ENCODE measurements at regions not wholly inside any gene's neighbourhood (a gene's known extent, or its start where the extent isn't known, plus 50 kb on each side); places are given as distances from the start of the nearest gene placed in this dataset.

DNA sequence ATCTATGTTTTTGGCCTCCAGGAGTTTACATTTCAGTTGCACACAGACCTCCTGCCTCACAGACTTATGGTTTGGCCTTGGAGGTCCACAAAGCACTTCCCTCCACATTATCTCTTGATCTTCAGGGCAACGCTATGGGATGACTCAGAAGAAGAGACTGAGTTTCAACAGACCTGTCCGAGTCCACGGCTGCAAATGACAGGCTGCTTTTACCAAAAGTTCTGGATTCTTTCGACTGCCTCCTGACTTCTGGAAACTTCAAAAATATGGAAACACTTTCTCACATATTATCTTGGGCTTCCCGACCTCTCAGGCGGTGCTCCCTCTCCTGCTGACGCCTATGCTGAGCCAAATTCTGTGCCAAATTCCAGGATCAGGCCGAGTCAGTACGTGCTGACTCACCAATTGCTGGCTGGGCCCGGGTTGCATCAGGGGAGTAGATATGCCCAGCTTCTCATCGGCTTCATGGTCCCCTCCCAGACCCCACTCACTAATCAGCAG lies 190.2 kb downstream of the BMP7 start:
- H3K23me2 ChIP-seq (ENCODE audit: insufficient read length, low read depth, low read length, poor library complexity, severe bottlenecking): no peaks in the 10 kb centered on the region
- no peak overlapping the region for H3K18ac ChIP-seq (ENCODE audit: insufficient read length, low read depth, low read length)
- Mint-ChIP-seq H3K27me3 (ENCODE audit: low read depth) (peaks cover 55% of the 10 kb centered on the region), H3K36me3 (ENCODE audit: insufficient read depth in 1 of 3, low read depth in 3 of 3) (no peaks in the 10 kb centered on the region; a peak in 2 of 7 replicates), H3K4me3 (no peak overlapping the region), H3K9me3 (peaks cover 13 to 20% of the 10 kb centered on the region in 2 experiments; a peak in 4 of 5 replicates), H3K27ac (no peak overlapping the region), H3K4me1 (peaks cover 20% of the 10 kb centered on the region in 2 experiments)
- TF ChIP-seq, protein P1, sequence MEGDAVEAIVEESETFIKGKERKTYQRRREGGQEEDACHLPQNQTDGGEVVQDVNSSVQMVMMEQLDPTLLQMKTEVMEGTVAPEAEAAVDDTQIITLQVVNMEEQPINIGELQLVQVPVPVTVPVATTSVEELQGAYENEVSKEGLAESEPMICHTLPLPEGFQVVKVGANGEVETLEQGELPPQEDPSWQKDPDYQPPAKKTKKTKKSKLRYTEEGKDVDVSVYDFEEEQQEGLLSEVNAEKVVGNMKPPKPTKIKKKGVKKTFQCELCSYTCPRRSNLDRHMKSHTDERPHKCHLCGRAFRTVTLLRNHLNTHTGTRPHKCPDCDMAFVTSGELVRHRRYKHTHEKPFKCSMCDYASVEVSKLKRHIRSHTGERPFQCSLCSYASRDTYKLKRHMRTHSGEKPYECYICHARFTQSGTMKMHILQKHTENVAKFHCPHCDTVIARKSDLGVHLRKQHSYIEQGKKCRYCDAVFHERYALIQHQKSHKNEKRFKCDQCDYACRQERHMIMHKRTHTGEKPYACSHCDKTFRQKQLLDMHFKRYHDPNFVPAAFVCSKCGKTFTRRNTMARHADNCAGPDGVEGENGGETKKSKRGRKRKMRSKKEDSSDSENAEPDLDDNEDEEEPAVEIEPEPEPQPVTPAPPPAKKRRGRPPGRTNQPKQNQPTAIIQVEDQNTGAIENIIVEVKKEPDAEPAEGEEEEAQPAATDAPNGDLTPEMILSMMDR (conservative IDR thresholded peaks at IDR 0.05): no peak
- H3K4ac ChIP-seq (ENCODE audit: low read depth, low read length): no peak overlapping the region
- H2BK15ac ChIP-seq (ENCODE audit: low read depth, low read length): no peak overlapping the region
- H3K27me3 ChIP-seq (ENCODE audit: insufficient read depth, low read length): no peaks in the 10 kb centered on the region
- H4K91ac ChIP-seq (ENCODE audit: insufficient read length, low read depth, low read length): no peak overlapping the region
- H3K23ac ChIP-seq (ENCODE audit: insufficient read length, low read depth, low read length): no peak overlapping the region
- no peak overlapping the region for H2BK120ac ChIP-seq (ENCODE audit: low read depth, low read length, poor library complexity, severe bottlenecking)
- H3K56ac ChIP-seq (ENCODE audit: insufficient read length, low read depth, low read length): no peak overlapping the region
- no peaks in the 10 kb centered on the region for H3K79me1 ChIP-seq (ENCODE audit: insufficient read depth, low read depth, low read length, poor library complexity, severe bottlenecking)
- H3K4me2 ChIP-seq (ENCODE audit: insufficient read depth, insufficient read length, low read length): no peak overlapping the region
- no peak overlapping the region for H2AFZ ChIP-seq (ENCODE audit: low read length)
- no CpG with 5 or more reads among the region's 11 CpGs for WGBS (ENCODE audit: extremely low coverage, insufficient read length, low lambda C conversion rate)
- H2BK20ac ChIP-seq (ENCODE audit: low read depth, low read length, poor library complexity, severe bottlenecking): no peak overlapping the region
- no peak overlapping the region for H4K5ac ChIP-seq (ENCODE audit: insufficient read length, low read depth, low read length)
- H2BK5ac ChIP-seq (ENCODE audit: insufficient read length, low read length): no peak overlapping the region
- no peak for DNase-seq
- H3K14ac ChIP-seq (ENCODE audit: insufficient read depth, low read length): no peak overlapping the region
- H3K9ac ChIP-seq (ENCODE audit: extremely low read depth, insufficient read length, low read length): no peak overlapping the region
- H3K9me3 ChIP-seq (ENCODE audit: control insufficient read depth, low read depth, low read length): no peaks in the 10 kb centered on the region
- H4K20me1 ChIP-seq (ENCODE audit: control insufficient read depth, insufficient read depth, insufficient read length): no peaks in the 10 kb centered on the region
- no peak overlapping the region for H2BK12ac ChIP-seq (ENCODE audit: insufficient read length, low read depth, low read length)
- no peak overlapping the region for H2AK5ac ChIP-seq (ENCODE audit: insufficient read length, low read length)
- no peak overlapping the region for H4K8ac ChIP-seq (replicated peaks; ENCODE audit: insufficient read length, low read depth, low read length)
- no peaks in the 10 kb centered on the region for H3K79me2 ChIP-seq (ENCODE audit: insufficient read depth, low read length)
- no peak overlapping the region for H3K27ac ChIP-seq (ENCODE audit: insufficient read length, low read depth, low read length)
- H3K4me1 ChIP-seq (ENCODE audit: insufficient read depth, low read length): 0 out of 2 replicates have a peak, but pooled peaks cover 2% of the 10 kb centered on the region
- no peak overlapping the region for H3T11ph ChIP-seq (ENCODE audit: low read length)
